GM12891 (cell line): ENCODE measurements at regions not wholly inside any gene's neighbourhood (a gene's known extent, or its start where the extent isn't known, plus 50 kb on each side); places are given as distances from the start of the nearest gene placed in this dataset.

ENCODE experiments used
- DNase-seq: peaks from one replicate; pipeline ENCODE4 v3.0.0; 2011; ENCODE audit warnings: low spot score; ENCODE audit not compliant: insufficient read length
- FAIRE-seq: peaks from 2 replicates; lab custom pipeline; 2011; peaks lifted over from hg19 to GRCh38; lab: Jason Lieb, UNC
- PAX5 ChIP-seq: IDR thresholded peaks from 2 replicates; pipeline ENCODE4 v1.6.1; 2011; ENCODE audit warnings: low read length, moderate library complexity, mild to moderate bottlenecking; ENCODE audit not compliant: insufficient read depth, severe bottlenecking
- POLR2A ChIP-seq: IDR thresholded peaks from 2 replicates; pipeline ENCODE4 v1.6.1; 2011; ENCODE audit warnings: low read depth, low read length, control low read depth
- POLR2AphosphoS5 ChIP-seq: IDR thresholded peaks from 2 replicates; pipeline ENCODE4 v1.6.1; 2011; ENCODE audit warnings: low read depth, low read length, control low read depth
- POU2F2 ChIP-seq: IDR thresholded peaks from 2 replicates; pipeline ENCODE4 v1.6.1; 2011; ENCODE audit warnings: low read depth, mild to moderate bottlenecking, control low read depth, low read length, moderate library complexity
- SPI1 ChIP-seq: IDR thresholded peaks from 2 replicates; pipeline ENCODE4 v1.6.1; 2011; ENCODE audit warnings: low read depth, low read length, control low read depth
- TAF1 ChIP-seq: IDR thresholded peaks from 2 replicates; pipeline ENCODE4 v1.6.1; 2011; ENCODE audit warnings: low read depth, low read length, control low read depth

GRCh38 chr18:39191058-39191457, 1625.5 kb upstream of the CELF4 start:
- no peak for FAIRE-seq
- TF ChIP-seq POLR2AphosphoS5, result no peak
- TF ChIP-seq TAF1, result no peak
- TF ChIP-seq POU2F2, result no peak
- TF ChIP-seq PAX5, result no peak
- TF ChIP-seq POLR2A, result no peak
- TF ChIP-seq SPI1, result no peak

GRCh38 chr18:39190508-39190907, 1624.9 kb upstream of the CELF4 start:
- TF ChIP-seq SPI1 (no peak), POLR2A (no peak), TAF1 (no peak), POU2F2 (no peak), PAX5 (no peak), POLR2AphosphoS5 (no peak)
- DNase-seq, result no peak
- FAIRE-seq, result no peak

More at GRCh38 chr18:39191058-39191457, 1625.5 kb upstream of the CELF4 start:
- no peak for DNase-seq

GRCh38 chr18:39188278-39188677, 1622.7 kb upstream of the CELF4 start:
- TF ChIP-seq POLR2AphosphoS5, result no peak
- TF ChIP-seq POU2F2, result no peak
- TF ChIP-seq TAF1, result no peak
- TF ChIP-seq SPI1, result no peak
- TF ChIP-seq POLR2A, result no peak
- TF ChIP-seq PAX5, result no peak
- FAIRE-seq, result no peak
- no peak for DNase-seq

- TF ChIP-seq POLR2A (no peak), POU2F2 (no peak), TAF1 (no peak), PAX5 (no peak), POLR2AphosphoS5 (no peak), SPI1 (no peak)
- no peak for FAIRE-seq
Observed at GRCh38 chr18:39186008-39186407, 1620.4 kb upstream of the CELF4 start.

GRCh38 chr18:39184176-39184575, 1618.6 kb upstream of the CELF4 start:
- TF ChIP-seq SPI1, result no peak
- TF ChIP-seq POLR2A, result no peak
- no peak for TF ChIP-seq POU2F2
- TF ChIP-seq TAF1, result no peak
- TF ChIP-seq POLR2AphosphoS5, result no peak
- FAIRE-seq (no peak), DNase-seq (no peak)

More at GRCh38 chr18:39186008-39186407, 1620.4 kb upstream of the CELF4 start:
- DNase-seq, result no peak

GRCh38 chr18:39178166-39178565, 1612.6 kb upstream of the CELF4 start:
- FAIRE-seq, result no peak
- TF ChIP-seq SPI1, result no peak
- TF ChIP-seq POU2F2, result no peak
- TF ChIP-seq PAX5, result no peak
- no peak for TF ChIP-seq POLR2AphosphoS5
- no peak for TF ChIP-seq POLR2A
- TF ChIP-seq TAF1, result no peak
- DNase-seq, result no peak

GRCh38 chr18:39172695-39173421, 1607.3 kb upstream of the CELF4 start:
- TF ChIP-seq POLR2A (no peak), POLR2AphosphoS5 (no peak), TAF1 (no peak), SPI1 (no peak), POU2F2 (no peak), PAX5 (no peak)
- FAIRE-seq (no peak), DNase-seq (no peak)

- TF ChIP-seq POU2F2 (no peak), TAF1 (no peak), POLR2AphosphoS5 (no peak), SPI1 (no peak), PAX5 (no peak), POLR2A (no peak)
- FAIRE-seq, result no peak
- DNase-seq, result no peak
Observed at GRCh38 chr18:39168723-39169122, 1603.1 kb upstream of the CELF4 start.

GRCh38 chr18:39167990-39168389, 1602.4 kb upstream of the CELF4 start:
- DNase-seq (no peak), FAIRE-seq (no peak)
- no peak for TF ChIP-seq POLR2AphosphoS5
- no peak for TF ChIP-seq POU2F2
- TF ChIP-seq TAF1, result no peak
- no peak for TF ChIP-seq POLR2A
- TF ChIP-seq SPI1, result no peak
- TF ChIP-seq PAX5, result no peak

- DNase-seq, result no peak
- FAIRE-seq, result no peak
- TF ChIP-seq PAX5 (no peak), SPI1 (no peak), POU2F2 (no peak), TAF1 (no peak), POLR2A (no peak), POLR2AphosphoS5 (no peak)
Observed at GRCh38 chr18:39166776-39167175, 1601.2 kb upstream of the CELF4 start.
